A549 (cell line): ENCODE measurements at regions not wholly inside any gene's neighbourhood (a gene's known extent, or its start where the extent isn't known, plus 50 kb on each side); places are given as distances from the start of the nearest gene placed in this dataset.

Experiments used
- ATAC-seq, 2 experiments: fragments of 200-7000 bp in 1 of 2; fragments of >200 bp in 1 of 2; cut with Nextera tagmentation in 1 of 2; cut with Tn5 transposase in 1 of 2; 3 replicates each; pipeline versions ENCODE4 v1.8.0 to v1.9.1; 2018 to 2020; ENCODE audit warnings: mild to moderate bottlenecking in 1 of 2, moderate library complexity in 1 of 2
- CTCF ChIA-PET: fragments of 300-600 bp; sonication (Branson Sonifier 250); formaldehyde crosslinking; extraction: SDS; loops from one replicate; lab custom pipeline; 2021; ENCODE audit warnings: antibody characterized with exemption, inconsistent platforms; lab: Yijun Ruan, JAX
- POLR2A ChIA-PET: fragments of 350-600 bp; formaldehyde crosslinking; extraction: SDS; loops from one replicate; lab custom pipeline; 2021; ENCODE audit warnings: antibody characterized with exemption, inconsistent platforms; lab: Yijun Ruan, JAX
- DNase-seq, 2 experiments: peaks; one replicate each; pipeline versions ENCODE4 v3.0.0 to v3.0.0-alpha.2; 2011 to 2016; ENCODE audit warnings: low read depth in 1 of 2, low spot score in 1 of 2
- FAIRE-seq: peaks from 2 replicates; lab custom pipeline; 2011; peaks lifted over from hg19 to GRCh38; lab: Jason Lieb, UNC
- H3K27ac ChIP-seq, 2 experiments: fragments of >200 bp; sonication (Bioruptor Twin); formaldehyde crosslinking; 3 replicates each; pipeline ENCODE4 v1.5.1; 2016 to 2017
- H3K4me1 ChIP-seq: fragments of >200 bp; sonication (Bioruptor Twin); formaldehyde crosslinking; 3 replicates; pipeline ENCODE4 v1.6.1; 2016
- H3K4me2 ChIP-seq: fragments of >200 bp; sonication (Bioruptor Twin); formaldehyde crosslinking; 3 replicates; pipeline ENCODE4 v1.6.1; 2016
- H3K4me3 ChIP-seq: fragments of >200 bp; sonication (Bioruptor Twin); formaldehyde crosslinking; 3 replicates; pipeline ENCODE4 v1.5.1; 2016
- H3K9me3 ChIP-seq: fragments of >200 bp; sonication (Bioruptor Twin); formaldehyde crosslinking; 3 replicates; pipeline ENCODE4 v1.6.1; 2016
- CBX2 ChIP-seq: fragments of 200-600 bp; sonication (generic); IDR thresholded peaks from 2 replicates; pipeline ENCODE4 v1.6.1; 2016; ENCODE audit warnings: low read depth, mild to moderate bottlenecking, borderline replicate concordance
- CBX8 ChIP-seq: fragments of 200-600 bp; sonication (generic); IDR thresholded peaks from 2 replicates; pipeline ENCODE4 v1.6.1; 2016
- EHF ChIP-seq: fragments of 250-450 bp; sonication (Bioruptor Pico); IDR thresholded peaks from 2 replicates; pipeline ENCODE4 v1.5.0; 2020; ENCODE audit warnings: mild to moderate bottlenecking
- EP300 ChIP-seq, 2 experiments: fragments of >200 bp; sonication (Bioruptor Twin); formaldehyde crosslinking; IDR thresholded peaks; 2 replicates in 1 of 2; 3 replicates in 1 of 2; pipeline ENCODE4 v1.6.1; 2016 to 2017
- FOSB ChIP-seq: fragments of 250-450 bp; sonication (Bioruptor Pico); IDR thresholded peaks from 2 replicates; pipeline ENCODE4 v1.5.0; 2020; ENCODE audit warnings: mild to moderate bottlenecking, moderate library complexity
- FOSL2 ChIP-seq, 2 experiments: fragments of 450-650 bp in 1 of 2; fragments of >200 bp in 1 of 2; sonication (Bioruptor Twin) in 1 of 2; formaldehyde crosslinking; IDR thresholded peaks; 2 replicates each; pipeline versions ENCODE4 v1.5.0 to v1.6.1; 2016 to 2020; ENCODE audit warnings: mild to moderate bottlenecking in 1 of 2, moderate library complexity in 1 of 2
- HOXA7 ChIP-seq: fragments of 250-450 bp; sonication (Bioruptor Pico); IDR thresholded peaks from 2 replicates; pipeline ENCODE4 v1.5.0; 2020; ENCODE audit warnings: mild to moderate bottlenecking, moderate library complexity
- HOXB13 ChIP-seq: fragments of 250-450 bp; sonication (Bioruptor Pico); IDR thresholded peaks from 2 replicates; pipeline ENCODE4 v1.5.0; 2020; ENCODE audit warnings: low read depth, mild to moderate bottlenecking, moderate library complexity
- KDM5A ChIP-seq: fragments of 200-600 bp; sonication (generic); IDR thresholded peaks from 2 replicates; pipeline ENCODE4 v1.6.1; 2016; ENCODE audit warnings: antibody characterized with exemption, mild to moderate bottlenecking
- MAFK ChIP-seq: fragments of 450-650 bp; IDR thresholded peaks from 2 replicates; pipeline ENCODE4 v1.6.1; 2014; ENCODE audit not compliant: partially characterized antibody
- MAZ ChIP-seq: fragments of 150-350 bp; IDR thresholded peaks from 2 replicates; pipeline ENCODE4 v1.6.1; 2014; ENCODE audit warnings: antibody characterized with exemption, low read depth, low read length, borderline replicate concordance
- MYC ChIP-seq: IDR thresholded peaks from 2 replicates; pipeline ENCODE4 v1.6.1; 2012; ENCODE audit warnings: mild to moderate bottlenecking, inconsistent platforms, low read length, improper control_type of control experiment, borderline replicate concordance
- NR3C1 ChIP-seq: fragments of >200 bp; sonication (Bioruptor Twin); formaldehyde crosslinking; IDR thresholded peaks from 3 replicates; pipeline ENCODE4 v1.6.1; 2017
- PHF8 ChIP-seq: fragments of 200-600 bp; sonication (generic); IDR thresholded peaks from 2 replicates; pipeline ENCODE4 v1.6.1; 2016; ENCODE audit warnings: low read depth, mild to moderate bottlenecking, antibody characterized with exemption, moderate library complexity, borderline replicate concordance
- POLR2A ChIP-seq: IDR thresholded peaks from 2 replicates; pipeline ENCODE4 v1.6.1; 2012; ENCODE audit warnings: mild to moderate bottlenecking, low read length
- POLR2AphosphoS2 ChIP-seq: conservative IDR thresholded peaks from 2 replicates; pipeline ENCODE4 v1.6.1; 2012; ENCODE audit warnings: low read length, improper control_type of control experiment, inconsistent platforms
- RARB ChIP-seq: fragments of 250-450 bp; sonication (Bioruptor Pico); IDR thresholded peaks from 2 replicates; pipeline ENCODE4 v1.8.0; 2021; ENCODE audit warnings: mild to moderate bottlenecking, moderate library complexity
- RCOR1 ChIP-seq: fragments of 150-350 bp; IDR thresholded peaks from 2 replicates; pipeline ENCODE4 v1.6.1; 2014; ENCODE audit warnings: antibody characterized with exemption, low read length, low read depth
- REST ChIP-seq: fragments of 200-600 bp; sonication (generic); IDR thresholded peaks from 2 replicates; pipeline ENCODE4 v1.6.1; 2016; ENCODE audit warnings: antibody characterized with exemption, mild to moderate bottlenecking, moderate library complexity
- SMC3 ChIP-seq: fragments of >200 bp; sonication (Bioruptor Twin); formaldehyde crosslinking; IDR thresholded peaks from 3 replicates; pipeline ENCODE4 v1.6.1; 2018; ENCODE audit warnings: inconsistent platforms
- TP53 ChIP-seq: fragments of 250-450 bp; sonication (Bioruptor Pico); IDR thresholded peaks from 2 replicates; pipeline ENCODE4 v1.5.0; 2021; ENCODE audit warnings: mild to moderate bottlenecking, moderate library complexity
- ZC3H11A ChIP-seq: fragments of 450-650 bp; IDR thresholded peaks from 2 replicates; pipeline ENCODE4 v1.6.1; 2014; ENCODE audit warnings: antibody characterized with exemption, mild to moderate bottlenecking
- ZSCAN20 ChIP-seq: fragments of 250-450 bp; sonication (Bioruptor Pico); IDR thresholded peaks from 2 replicates; pipeline ENCODE4 v1.8.0; 2022; ENCODE audit warnings: mild to moderate bottlenecking, moderate library complexity
- WGBS: methylation state at CpG from one replicate; pipeline ENCODE4 v1.1.6; 2017; ENCODE audit errors: missing lambda C conversion rate; 5-methylcytosine and 5-hydroxymethylcytosine counted together
- TF ChIP-seq, protein P1 (sequence below): fragments of 250-450 bp; sonication (Bioruptor Pico); IDR thresholded peaks from 2 replicates; pipeline ENCODE4 v1.5.0; 2020; ENCODE audit warnings: low read depth, mild to moderate bottlenecking, moderate library complexity
- TF ChIP-seq, protein P2 (sequence below): fragments of >200 bp; sonication (Bioruptor Twin); formaldehyde crosslinking; IDR thresholded peaks from 3 replicates; pipeline ENCODE4 v1.6.1; 2016
- TF ChIP-seq, protein P3 (sequence below): IDR thresholded peaks from 2 replicates; pipeline ENCODE4 v1.6.1; 2012

DNA sequence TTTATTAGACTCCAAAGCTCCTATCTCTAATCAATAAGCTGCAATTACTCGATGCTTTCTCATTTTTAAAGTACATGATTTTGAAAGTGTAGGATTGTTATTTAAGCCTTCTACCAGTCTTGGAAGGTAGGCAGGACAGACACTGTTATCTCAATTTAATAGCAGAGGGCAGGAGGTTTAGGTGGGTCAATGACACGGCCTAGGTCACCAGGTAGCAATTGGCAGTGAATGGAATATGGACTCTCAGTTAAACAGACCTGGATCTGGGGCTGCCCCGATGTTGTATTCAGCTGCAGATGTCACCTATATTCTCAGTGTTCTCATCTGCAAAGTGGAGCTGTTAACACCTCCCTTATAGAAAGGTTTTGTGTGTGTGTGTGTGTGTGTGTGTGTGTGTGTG is 124.4 kb upstream of the ANKFN1 start (continued):
- TF ChIP-seq, protein P1, sequence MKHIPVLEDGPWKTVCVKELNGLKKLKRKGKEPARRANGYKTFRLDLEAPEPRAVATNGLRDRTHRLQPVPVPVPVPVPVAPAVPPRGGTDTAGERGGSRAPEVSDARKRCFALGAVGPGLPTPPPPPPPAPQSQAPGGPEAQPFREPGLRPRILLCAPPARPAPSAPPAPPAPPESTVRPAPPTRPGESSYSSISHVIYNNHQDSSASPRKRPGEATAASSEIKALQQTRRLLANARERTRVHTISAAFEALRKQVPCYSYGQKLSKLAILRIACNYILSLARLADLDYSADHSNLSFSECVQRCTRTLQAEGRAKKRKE = no peak
- no peak for TF ChIP-seq CBX8
- TF ChIP-seq EP300 (IDR thresholded peaks at IDR 0.05) = no peak
- no peak for TF ChIP-seq EHF
- TF ChIP-seq PHF8 = no peak
- no peak for TF ChIP-seq CBX2
- TF ChIP-seq, all 56 proteins: peak for 0

GRCh38 chr17:56030009-56030624 is 123.2 kb upstream of the ANKFN1 start:
- WGBS = 2% methylated on average over 8 of the region's 8 CpGs
- TF ChIP-seq ZSCAN20 (CRISPR knock-in tag) (no peak), MYC (no peak), RCOR1 (no peak), MAZ (no peak), ZC3H11A (no peak), HOXA7 (CRISPR knock-in tag) (no peak), NR3C1 (no peak), FOSB (no peak), HOXB13 (CRISPR knock-in tag) (no peak), CBX2 (no peak), POLR2AphosphoS2 (no peak)
- TF ChIP-seq, protein P2, sequence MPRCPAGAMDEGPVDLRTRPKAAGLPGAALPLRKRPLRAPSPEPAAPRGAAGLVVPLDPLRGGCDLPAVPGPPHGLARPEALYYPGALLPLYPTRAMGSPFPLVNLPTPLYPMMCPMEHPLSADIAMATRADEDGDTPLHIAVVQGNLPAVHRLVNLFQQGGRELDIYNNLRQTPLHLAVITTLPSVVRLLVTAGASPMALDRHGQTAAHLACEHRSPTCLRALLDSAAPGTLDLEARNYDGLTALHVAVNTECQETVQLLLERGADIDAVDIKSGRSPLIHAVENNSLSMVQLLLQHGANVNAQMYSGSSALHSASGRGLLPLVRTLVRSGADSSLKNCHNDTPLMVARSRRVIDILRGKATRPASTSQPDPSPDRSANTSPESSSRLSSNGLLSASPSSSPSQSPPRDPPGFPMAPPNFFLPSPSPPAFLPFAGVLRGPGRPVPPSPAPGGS = no peak
- TF ChIP-seq, protein P1 = no peak
- TF ChIP-seq, protein P3, sequence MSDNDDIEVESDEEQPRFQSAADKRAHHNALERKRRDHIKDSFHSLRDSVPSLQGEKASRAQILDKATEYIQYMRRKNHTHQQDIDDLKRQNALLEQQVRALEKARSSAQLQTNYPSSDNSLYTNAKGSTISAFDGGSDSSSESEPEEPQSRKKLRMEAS = no peak
- Histone ChIP-seq H3K27ac (no peak overlapping the region), H3K9me3 (no peaks in the 10 kb centered on the region), H3K4me1 (no peaks in the 10 kb centered on the region), H3K4me2 (no peak overlapping the region), H3K4me3 (no peak overlapping the region)
- no peak for DNase-seq
- POLR2A ChIA-PET = no interaction called here
- ATAC-seq = no peak
- CTCF ChIA-PET = interaction anchor here (0.9 to 1.4 kb wide), 2 partner anchors 9 to 686 kb away, joined by 3 to 4 read pairs; no protein-coding TSS in a partner anchor
- FAIRE-seq = no peak

- ChIA-PET POLR2A (no interaction called here), CTCF (no interaction called here)
- 2% methylated on average over 2 of the region's 2 CpGs for WGBS
- Histone ChIP-seq H3K4me2 (no peak overlapping the region), H3K27ac (no peak overlapping the region), H3K9me3 (no peaks in the 10 kb centered on the region), H3K4me1 (no peaks in the 10 kb centered on the region), H3K4me3 (no peak overlapping the region)
- no peak for FAIRE-seq
- no peak for ATAC-seq
- TF ChIP-seq SMC3 (no peak), RARB (CRISPR knock-in tag) (no peak), REST (no peak), KDM5A (no peak), FOSL2 (IDR thresholded peaks at IDR 0.05) (no peak), FOSL2 (CRISPR knock-in tag; IDR thresholded peaks at IDR 0.05) (no peak), POLR2A (no peak), TP53 (CRISPR knock-in tag) (no peak), MAFK (no peak)
- TF ChIP-seq, protein P2 = no peak
- no peak for DNase-seq
These were observed 121.6 kb upstream of the ANKFN1 start for GRCh38 chr17:56031636-56032035.
